Endothelial cell (in vitro differentiated cells): ENCODE measurements at regions not wholly inside any gene's neighbourhood (a gene's known extent, or its start where the extent isn't known, plus 50 kb on each side); places are given as distances from the start of the nearest gene placed in this dataset.

ENCODE experiments used
- DNase-seq: peaks from one replicate; pipeline ENCODE4 v3.0.0; 2021; ENCODE audit warnings: low spot score
- H3K27ac Mint-ChIP-seq: one replicate; pipeline ENCODE4 v1.8.0; 2021; ENCODE audit warnings: mixed read lengths, inconsistent platforms; ENCODE audit not compliant: unreplicated experiment
- H3K27me3 Mint-ChIP-seq: one replicate; pipeline ENCODE4 v1.8.0; 2021; ENCODE audit warnings: mild to moderate bottlenecking, moderate library complexity, mixed read lengths, inconsistent platforms; ENCODE audit not compliant: unreplicated experiment
- H3K36me3 Mint-ChIP-seq: one replicate; pipeline ENCODE4 v1.8.0; 2021; ENCODE audit warnings: mild to moderate bottlenecking, low read depth, mixed read lengths, inconsistent platforms; ENCODE audit not compliant: unreplicated experiment
- H3K4me1 Mint-ChIP-seq: one replicate; pipeline ENCODE4 v1.8.0; 2021; ENCODE audit warnings: mild to moderate bottlenecking, mixed read lengths, inconsistent platforms; ENCODE audit not compliant: unreplicated experiment
- H3K4me3 Mint-ChIP-seq: one replicate; pipeline ENCODE4 v1.8.0; 2021; ENCODE audit warnings: mild to moderate bottlenecking, mixed read lengths, inconsistent platforms; ENCODE audit not compliant: unreplicated experiment
- H3K9me3 Mint-ChIP-seq: one replicate; pipeline ENCODE4 v1.8.0; 2021; ENCODE audit warnings: mixed read lengths, inconsistent platforms; ENCODE audit not compliant: unreplicated experiment
- TF ChIP-seq, protein P1 (sequence below): fragments of 200-600 bp; sonication (generic); IDR thresholded peaks from one replicate; pipeline ENCODE4 v1.5.0; 2021; ENCODE audit warnings: antibody characterized with exemption; ENCODE audit not compliant: unreplicated experiment

GRCh38 chr5:82393951-82394350 is 115.8 kb upstream of the RPS23 start:
- TF ChIP-seq, protein P1, sequence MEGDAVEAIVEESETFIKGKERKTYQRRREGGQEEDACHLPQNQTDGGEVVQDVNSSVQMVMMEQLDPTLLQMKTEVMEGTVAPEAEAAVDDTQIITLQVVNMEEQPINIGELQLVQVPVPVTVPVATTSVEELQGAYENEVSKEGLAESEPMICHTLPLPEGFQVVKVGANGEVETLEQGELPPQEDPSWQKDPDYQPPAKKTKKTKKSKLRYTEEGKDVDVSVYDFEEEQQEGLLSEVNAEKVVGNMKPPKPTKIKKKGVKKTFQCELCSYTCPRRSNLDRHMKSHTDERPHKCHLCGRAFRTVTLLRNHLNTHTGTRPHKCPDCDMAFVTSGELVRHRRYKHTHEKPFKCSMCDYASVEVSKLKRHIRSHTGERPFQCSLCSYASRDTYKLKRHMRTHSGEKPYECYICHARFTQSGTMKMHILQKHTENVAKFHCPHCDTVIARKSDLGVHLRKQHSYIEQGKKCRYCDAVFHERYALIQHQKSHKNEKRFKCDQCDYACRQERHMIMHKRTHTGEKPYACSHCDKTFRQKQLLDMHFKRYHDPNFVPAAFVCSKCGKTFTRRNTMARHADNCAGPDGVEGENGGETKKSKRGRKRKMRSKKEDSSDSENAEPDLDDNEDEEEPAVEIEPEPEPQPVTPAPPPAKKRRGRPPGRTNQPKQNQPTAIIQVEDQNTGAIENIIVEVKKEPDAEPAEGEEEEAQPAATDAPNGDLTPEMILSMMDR = no peak
- no peaks in the 10 kb centered on the region for H3K4me1 Mint-ChIP-seq
- no peak overlapping the region for H3K27ac Mint-ChIP-seq
- H3K27me3 Mint-ChIP-seq = no peaks in the 10 kb centered on the region
- no peaks in the 10 kb centered on the region for H3K9me3 Mint-ChIP-seq
- no peaks in the 10 kb centered on the region for H3K36me3 Mint-ChIP-seq
- no peak for DNase-seq
- no peak overlapping the region for H3K4me3 Mint-ChIP-seq

DNA sequence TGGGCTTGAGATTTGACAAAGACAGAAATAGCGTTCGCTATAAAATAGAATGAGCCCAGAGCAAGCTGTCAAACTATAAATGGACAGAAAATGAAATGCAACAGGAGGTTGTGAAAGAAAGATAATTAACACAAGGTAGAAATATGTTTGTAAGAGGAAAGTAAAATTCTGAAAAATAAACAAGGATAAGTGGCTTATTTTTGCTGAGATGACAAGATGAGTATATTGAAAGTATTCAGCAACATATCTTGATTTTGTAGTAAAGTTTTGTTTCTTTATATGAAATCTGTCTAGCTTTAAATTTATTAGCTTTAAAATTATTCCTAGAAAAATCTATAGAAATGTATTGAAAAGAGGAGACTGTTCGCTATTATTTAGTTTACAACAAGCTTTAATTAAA is 111.9 kb upstream of the RPS23 start:
- TF ChIP-seq, protein P1 = no peak
- no peaks in the 10 kb centered on the region for H3K27me3 Mint-ChIP-seq

GRCh38 chr5:82389347-82389746 is 111.2 kb upstream of the RPS23 start:
- Mint-ChIP-seq H3K27ac (no peak overlapping the region), H3K36me3 (no peaks in the 10 kb centered on the region), H3K4me3 (no peak overlapping the region), H3K27me3 (no peaks in the 10 kb centered on the region), H3K9me3 (no peaks in the 10 kb centered on the region), H3K4me1 (no peaks in the 10 kb centered on the region)
- TF ChIP-seq, protein P1 = no peak
- no peak for DNase-seq

More for the DNA sequence above, 111.9 kb upstream of the RPS23 start:
- no peaks in the 10 kb centered on the region for H3K36me3 Mint-ChIP-seq
- H3K4me1 Mint-ChIP-seq = no peaks in the 10 kb centered on the region
- no peak overlapping the region for H3K27ac Mint-ChIP-seq
- no peak overlapping the region for H3K4me3 Mint-ChIP-seq
- no peaks in the 10 kb centered on the region for H3K9me3 Mint-ChIP-seq
- no peak for DNase-seq

DNA sequence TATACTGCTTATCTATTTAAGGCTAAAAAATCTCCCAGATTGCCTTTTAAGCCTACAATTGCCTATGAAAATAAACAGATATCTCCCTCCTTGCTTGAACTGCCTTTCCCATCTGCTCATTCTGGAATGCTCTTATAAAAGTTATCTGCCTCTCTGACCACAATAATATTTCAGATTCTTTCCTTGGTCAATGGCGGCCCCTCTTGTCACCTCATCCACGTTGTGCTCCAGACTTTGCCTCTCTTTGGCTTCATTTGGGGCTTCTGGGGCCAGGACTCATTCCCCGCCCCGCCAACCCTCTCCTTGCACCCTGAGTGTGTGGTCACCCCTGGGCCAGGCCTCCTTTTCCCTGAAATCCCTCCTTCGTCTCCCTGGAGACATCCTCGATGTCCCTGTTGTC is 110.0 kb upstream of the RPS23 start:
- TF ChIP-seq, protein P1 = no peak
- no peaks in the 10 kb centered on the region for H3K4me1 Mint-ChIP-seq
- no peak overlapping the region for H3K27ac Mint-ChIP-seq
- no peaks in the 10 kb centered on the region for H3K9me3 Mint-ChIP-seq
- H3K27me3 Mint-ChIP-seq = no peaks in the 10 kb centered on the region
- DNase-seq = no peak
- H3K4me3 Mint-ChIP-seq = no peak overlapping the region
- H3K36me3 Mint-ChIP-seq = no peaks in the 10 kb centered on the region

GRCh38 chr5:82387819-82388166 is 109.6 kb upstream of the RPS23 start:
- Mint-ChIP-seq H3K9me3 (no peaks in the 10 kb centered on the region), H3K4me1 (no peaks in the 10 kb centered on the region), H3K36me3 (no peaks in the 10 kb centered on the region), H3K27me3 (no peaks in the 10 kb centered on the region), H3K4me3 (no peak overlapping the region), H3K27ac (no peak overlapping the region)
- TF ChIP-seq, protein P1 = no peak
- no peak for DNase-seq
